ENCODE measurements at regions not wholly inside any gene's neighbourhood (a gene's known extent, or its start where the extent isn't known, plus 50 kb on each side); places are given as distances from the start of the nearest gene placed in this dataset.

DNA sequence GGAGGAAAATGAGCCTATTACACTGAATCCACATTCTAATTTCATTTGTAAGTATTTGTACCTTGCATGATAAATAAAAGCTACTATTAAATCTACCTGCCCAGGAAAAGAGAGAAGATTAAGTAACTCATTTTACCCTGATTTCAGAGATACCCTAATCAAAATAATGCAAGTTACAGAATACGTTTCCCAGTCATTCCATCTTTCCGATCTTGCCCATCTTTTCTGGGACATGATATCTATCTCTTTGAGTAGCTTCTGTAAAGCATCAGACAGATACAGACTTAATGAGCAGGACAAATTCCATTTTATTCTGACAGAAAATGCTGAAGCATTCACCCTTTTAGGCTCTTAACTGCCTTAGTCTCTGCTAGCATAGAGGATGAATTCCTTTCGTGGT is 56.6 kb downstream of the SPRY2 start:
- Histone ChIP-seq H3K36me3 (no peaks in the 10 kb centered on the region), H3K27ac (no peak overlapping the region), H3K4me3 (no peak overlapping the region), H3K9me3 (no peaks in the 10 kb centered on the region), H3K27me3 (no peaks in the 10 kb centered on the region), H3K4me1 (no peaks in the 10 kb centered on the region)
- intact Hi-C loops (cut with DNase I; ENCODE audit: low total_unique reads): no loop called here
- TF ChIP-seq CTCF (IDR thresholded peaks at IDR 0.05) (no peak), POLR2AphosphoS5 (IDR thresholded peaks at IDR 0.05) (no peak)
- no peak for DNase-seq (ENCODE audit: low spot score in 2 of 2)

- DNase-seq (ENCODE audit: low spot score in 2 of 2): no peak
- no peak overlapping the region for H3K27ac ChIP-seq
- intact Hi-C loops (cut with DNase I; ENCODE audit: low total_unique reads): loop anchor here (5.0 kb wide), 1 partner anchor 1031 kb away; no protein-coding TSS in a partner anchor
- no peaks in the 10 kb centered on the region for H3K36me3 ChIP-seq
- no peaks in the 10 kb centered on the region for H3K4me1 ChIP-seq
- TF ChIP-seq POLR2A (IDR thresholded peaks at IDR 0.05): no peak
- TF ChIP-seq POLR2AphosphoS5 (IDR thresholded peaks at IDR 0.05): no peak
- TF ChIP-seq CTCF (IDR thresholded peaks at IDR 0.05): no peak
- no peaks in the 10 kb centered on the region for H3K27me3 ChIP-seq
- H3K4me3 ChIP-seq: no peak overlapping the region
- no peaks in the 10 kb centered on the region for H3K9me3 ChIP-seq
Measured at GRCh38 chr13:80278706-80279105, 62.2 kb downstream of the SPRY2 start.

DNA sequence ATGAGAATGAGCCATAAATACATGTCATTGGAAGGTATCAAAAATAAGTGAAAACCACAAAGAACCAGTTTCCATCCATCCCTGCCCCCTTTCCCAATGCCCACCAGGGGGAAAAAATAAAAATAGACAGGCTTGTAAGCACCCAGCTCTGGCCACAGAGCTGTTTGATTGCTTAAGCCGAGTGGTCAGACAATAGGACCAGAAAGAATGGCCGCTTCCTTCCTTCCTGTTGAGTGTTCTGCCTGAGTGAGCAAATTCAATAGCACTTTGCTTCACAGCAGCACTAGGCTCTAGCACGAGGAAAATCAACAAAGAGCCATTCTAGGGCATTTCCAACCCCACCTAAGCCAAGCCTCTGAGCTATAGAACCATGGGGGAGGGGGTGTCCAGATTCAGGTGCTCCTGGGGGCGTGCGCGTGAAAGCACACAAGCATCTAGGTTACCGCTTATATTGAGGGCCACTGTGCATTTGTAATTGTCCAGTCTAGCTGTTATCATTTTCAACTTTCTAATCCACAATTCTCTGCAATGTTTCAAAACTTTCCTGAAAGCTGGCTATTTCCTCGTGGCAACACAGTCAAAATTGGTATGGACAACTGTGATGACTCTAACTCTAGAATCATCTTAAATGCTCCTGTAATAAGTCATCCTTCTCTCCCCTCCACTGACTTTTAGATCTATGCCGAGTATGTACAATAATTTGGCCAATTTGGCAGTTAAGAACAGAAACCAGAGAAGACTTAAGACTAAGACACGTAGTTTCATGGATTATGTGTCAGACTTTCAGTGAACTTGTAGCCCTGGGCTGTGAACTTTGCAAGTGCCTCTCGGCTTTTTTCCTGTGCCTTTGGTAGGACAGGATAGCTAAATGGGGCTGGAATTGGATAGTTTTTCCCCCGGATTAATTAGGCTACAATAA is 64.3 kb downstream of the SPRY2 start:
- Histone ChIP-seq H3K27ac (peak overlapping the region in 1 of 2 donors; percentile 12), H3K27me3 (no peaks in the 10 kb centered on the region), H3K9me3 (no peaks in the 10 kb centered on the region), H3K36me3 (no peaks in the 10 kb centered on the region), H3K4me1 (no peaks in the 10 kb centered on the region), H3K4me3 (no peak overlapping the region)
- intact Hi-C loops (cut with DNase I; ENCODE audit: low total_unique reads): loop anchor here (5.0 kb wide), 1 partner anchor 1029 kb away; no protein-coding TSS in a partner anchor
- no peak for DNase-seq (ENCODE audit: low spot score in 2 of 2)
- TF ChIP-seq POLR2A (IDR thresholded peaks at IDR 0.05) (no peak), POLR2AphosphoS5 (IDR thresholded peaks at IDR 0.05) (no peak), CTCF (IDR thresholded peaks at IDR 0.05) (no peak)

GRCh38 chr13:80274643-80275042 is 66.3 kb downstream of the SPRY2 start:
- Histone ChIP-seq H3K27me3 (no peaks in the 10 kb centered on the region), H3K36me3 (no peaks in the 10 kb centered on the region), H3K27ac (no peak overlapping the region), H3K4me1 (no peaks in the 10 kb centered on the region), H3K9me3 (no peaks in the 10 kb centered on the region), H3K4me3 (no peak overlapping the region)
- TF ChIP-seq POLR2A (IDR thresholded peaks at IDR 0.05): no peak
- no peak for TF ChIP-seq CTCF (IDR thresholded peaks at IDR 0.05)
- no peak for TF ChIP-seq POLR2AphosphoS5 (IDR thresholded peaks at IDR 0.05)
- DNase-seq (ENCODE audit: low spot score in 2 of 2): no peak
- intact Hi-C loops (cut with DNase I; ENCODE audit: low total_unique reads): loop anchor here (5.0 kb wide), 1 partner anchor 1027 kb away; no protein-coding TSS in a partner anchor

DNA sequence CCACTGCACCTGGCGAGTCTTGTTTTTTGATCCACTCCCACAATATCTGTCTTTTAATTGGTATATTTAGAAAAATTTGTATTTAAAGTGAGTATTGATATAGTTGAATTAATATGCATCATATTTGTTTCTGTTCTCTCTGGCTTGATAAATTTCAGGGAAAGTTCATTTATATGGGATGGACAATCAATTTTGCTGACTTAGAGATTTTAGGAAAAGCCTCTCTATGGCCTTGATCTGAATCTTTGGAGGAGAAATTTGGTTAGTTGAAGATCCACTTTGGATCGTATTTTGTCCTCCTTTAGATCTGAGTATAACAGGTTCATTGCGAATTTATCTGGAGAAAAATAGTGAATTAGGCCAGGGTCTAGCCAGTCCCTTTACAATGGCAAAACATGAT is 67.2 kb downstream of the SPRY2 start:
- Histone ChIP-seq H3K9me3 (no peaks in the 10 kb centered on the region), H3K27me3 (no peaks in the 10 kb centered on the region), H3K27ac (no peak overlapping the region), H3K36me3 (no peaks in the 10 kb centered on the region), H3K4me1 (no peaks in the 10 kb centered on the region), H3K4me3 (no peak overlapping the region)
- TF ChIP-seq CTCF (IDR thresholded peaks at IDR 0.05) (no peak), POLR2AphosphoS5 (IDR thresholded peaks at IDR 0.05) (no peak), POLR2A (IDR thresholded peaks at IDR 0.05) (no peak)
- DNase-seq (ENCODE audit: low spot score in 2 of 2): no peak
- intact Hi-C loops (cut with DNase I; ENCODE audit: low total_unique reads): no loop called here

Measured in breast epithelium (tissue), 4 donors.